ENCODE measurements at regions not wholly inside any gene's neighbourhood (a gene's known extent, or its start where the extent isn't known, plus 50 kb on each side); places are given as distances from the start of the nearest gene placed in this dataset.
"Not testable (repeated sequence)": the region's sequence is repeated elsewhere in the genome, so short reads cannot be mapped to it uniquely, and the experiment has no call there.

GRCh38 chr6:56820060-56820459, 134.8 kb upstream of the BEND6 start:
- Histone ChIP-seq H3K9me3 (ENCODE audit: control insufficient read depth, insufficient read depth, low read length) (no peaks in the 10 kb centered on the region), H3K36me3 (ENCODE audit: control insufficient read depth, insufficient read depth, low read length) (no peaks in the 10 kb centered on the region), H3K27me3 (ENCODE audit: control insufficient read depth, insufficient read depth, low read length) (no peaks in the 10 kb centered on the region), H3K27ac (ENCODE audit: low read depth, low read length) (no peak overlapping the region), H3K9ac (ENCODE audit: low read depth, low read length) (no peak overlapping the region), H3K4me1 (ENCODE audit: control insufficient read depth, insufficient read depth, low read length) (peaks cover 40% of the 10 kb centered on the region), H3K4me3 (ENCODE audit: low read depth, low read length) (no peak overlapping the region)

GRCh38 chr6:56819604-56820003, 135.3 kb upstream of the BEND6 start:
- H3K27me3 ChIP-seq (ENCODE audit: control insufficient read depth, insufficient read depth, low read length): no peaks in the 10 kb centered on the region
- H3K4me3 ChIP-seq (ENCODE audit: low read depth, low read length): no peak overlapping the region
- peaks cover 44% of the 10 kb centered on the region for H3K4me1 ChIP-seq (ENCODE audit: control insufficient read depth, insufficient read depth, low read length)
- no peak overlapping the region for H3K27ac ChIP-seq (ENCODE audit: low read depth, low read length)
- H3K9ac ChIP-seq (ENCODE audit: low read depth, low read length): no peak overlapping the region
- H3K36me3 ChIP-seq (ENCODE audit: control insufficient read depth, insufficient read depth, low read length): no peaks in the 10 kb centered on the region
- H3K9me3 ChIP-seq (ENCODE audit: control insufficient read depth, insufficient read depth, low read length): no peaks in the 10 kb centered on the region

- Histone ChIP-seq H3K4me1 (ENCODE audit: control insufficient read depth, insufficient read depth, low read length) (peaks cover 46% of the 10 kb centered on the region), H3K4me3 (ENCODE audit: low read depth, low read length) (no peak overlapping the region), H3K36me3 (ENCODE audit: control insufficient read depth, insufficient read depth, low read length) (no peaks in the 10 kb centered on the region), H3K9ac (ENCODE audit: low read depth, low read length) (no peak overlapping the region), H3K27ac (ENCODE audit: low read depth, low read length) (peak overlapping the region; percentile 38), H3K9me3 (ENCODE audit: control insufficient read depth, insufficient read depth, low read length) (no peaks in the 10 kb centered on the region), H3K27me3 (ENCODE audit: control insufficient read depth, insufficient read depth, low read length) (no peaks in the 10 kb centered on the region)
Measured at GRCh38 chr6:56816370-56816769, 138.5 kb upstream of the BEND6 start.

GRCh38 chr6:56815436-56815835, 139.5 kb upstream of the BEND6 start:
- Histone ChIP-seq H3K36me3 (ENCODE audit: control insufficient read depth, insufficient read depth, low read length) (no peaks in the 10 kb centered on the region), H3K9me3 (ENCODE audit: control insufficient read depth, insufficient read depth, low read length) (no peaks in the 10 kb centered on the region), H3K9ac (ENCODE audit: low read depth, low read length) (no peak overlapping the region), H3K27me3 (ENCODE audit: control insufficient read depth, insufficient read depth, low read length) (no peaks in the 10 kb centered on the region), H3K4me1 (ENCODE audit: control insufficient read depth, insufficient read depth, low read length) (peaks cover 41% of the 10 kb centered on the region), H3K27ac (ENCODE audit: low read depth, low read length) (no peak overlapping the region), H3K4me3 (ENCODE audit: low read depth, low read length) (no peak overlapping the region)

GRCh38 chr6:56814802-56815201, 140.1 kb upstream of the BEND6 start:
- no peaks in the 10 kb centered on the region for H3K9me3 ChIP-seq (ENCODE audit: control insufficient read depth, insufficient read depth, low read length)
- H3K27me3 ChIP-seq (ENCODE audit: control insufficient read depth, insufficient read depth, low read length): no peaks in the 10 kb centered on the region
- no peak overlapping the region for H3K9ac ChIP-seq (ENCODE audit: low read depth, low read length)
- peaks cover 38% of the 10 kb centered on the region for H3K4me1 ChIP-seq (ENCODE audit: control insufficient read depth, insufficient read depth, low read length)
- H3K4me3 ChIP-seq (ENCODE audit: low read depth, low read length): no peak overlapping the region
- H3K27ac ChIP-seq (ENCODE audit: low read depth, low read length): no peak overlapping the region
- H3K36me3 ChIP-seq (ENCODE audit: control insufficient read depth, insufficient read depth, low read length): no peaks in the 10 kb centered on the region

- H3K4me1 ChIP-seq (ENCODE audit: control insufficient read depth, insufficient read depth, low read length): peaks cover 35% of the 10 kb centered on the region
Measured at GRCh38 chr6:56814308-56814707, 140.6 kb upstream of the BEND6 start.

GRCh38 chr6:56812851-56813250, 142.1 kb upstream of the BEND6 start:
- not testable (repeated sequence) for H3K36me3 ChIP-seq (ENCODE audit: control insufficient read depth, insufficient read depth, low read length); H3K9ac ChIP-seq (ENCODE audit: low read depth, low read length); H3K27ac ChIP-seq (ENCODE audit: low read depth, low read length); H3K4me3 ChIP-seq (ENCODE audit: low read depth, low read length); H3K27me3 ChIP-seq (ENCODE audit: control insufficient read depth, insufficient read depth, low read length); H3K9me3 ChIP-seq (ENCODE audit: control insufficient read depth, insufficient read depth, low read length)
- H3K4me1 ChIP-seq (ENCODE audit: control insufficient read depth, insufficient read depth, low read length): peaks cover 37% of the 10 kb centered on the region

More at GRCh38 chr6:56814308-56814707, 140.6 kb upstream of the BEND6 start:
- Histone ChIP-seq H3K36me3 (ENCODE audit: control insufficient read depth, insufficient read depth, low read length) (no peaks in the 10 kb centered on the region), H3K4me3 (ENCODE audit: low read depth, low read length) (no peak overlapping the region), H3K27me3 (ENCODE audit: control insufficient read depth, insufficient read depth, low read length) (no peaks in the 10 kb centered on the region), H3K9ac (ENCODE audit: low read depth, low read length) (no peak overlapping the region), H3K9me3 (ENCODE audit: control insufficient read depth, insufficient read depth, low read length) (no peaks in the 10 kb centered on the region), H3K27ac (ENCODE audit: low read depth, low read length) (no peak overlapping the region)

- no peaks in the 10 kb centered on the region for H3K27me3 ChIP-seq (ENCODE audit: control insufficient read depth, insufficient read depth, low read length)
- H3K36me3 ChIP-seq (ENCODE audit: control insufficient read depth, insufficient read depth, low read length): no peaks in the 10 kb centered on the region
- no peak overlapping the region for H3K9ac ChIP-seq (ENCODE audit: low read depth, low read length)
- peak overlapping the region; percentile 13 for H3K27ac ChIP-seq (ENCODE audit: low read depth, low read length)
- H3K4me1 ChIP-seq (ENCODE audit: control insufficient read depth, insufficient read depth, low read length): peaks cover 43% of the 10 kb centered on the region
- no peak overlapping the region for H3K4me3 ChIP-seq (ENCODE audit: low read depth, low read length)
- H3K9me3 ChIP-seq (ENCODE audit: control insufficient read depth, insufficient read depth, low read length): no peaks in the 10 kb centered on the region
Measured at GRCh38 chr6:56808871-56809359, 146.0 kb upstream of the BEND6 start.

GRCh38 chr6:56807989-56808337, 146.9 kb upstream of the BEND6 start:
- Histone ChIP-seq H3K27ac (ENCODE audit: low read depth, low read length) (peak overlapping the region; percentile 32), H3K9me3 (ENCODE audit: control insufficient read depth, insufficient read depth, low read length) (no peaks in the 10 kb centered on the region), H3K27me3 (ENCODE audit: control insufficient read depth, insufficient read depth, low read length) (no peaks in the 10 kb centered on the region), H3K36me3 (ENCODE audit: control insufficient read depth, insufficient read depth, low read length) (no peaks in the 10 kb centered on the region), H3K4me3 (ENCODE audit: low read depth, low read length) (no peak overlapping the region), H3K4me1 (ENCODE audit: control insufficient read depth, insufficient read depth, low read length) (peaks cover 53% of the 10 kb centered on the region), H3K9ac (ENCODE audit: low read depth, low read length) (no peak overlapping the region)

GRCh38 chr6:56807326-56807988, 147.4 kb upstream of the BEND6 start:
- Histone ChIP-seq H3K27ac (ENCODE audit: low read depth, low read length) (peak overlapping the region; percentile 32), H3K9ac (ENCODE audit: low read depth, low read length) (no peak overlapping the region), H3K9me3 (ENCODE audit: control insufficient read depth, insufficient read depth, low read length) (no peaks in the 10 kb centered on the region), H3K4me1 (ENCODE audit: control insufficient read depth, insufficient read depth, low read length) (peaks cover 58% of the 10 kb centered on the region), H3K4me3 (ENCODE audit: low read depth, low read length) (no peak overlapping the region), H3K36me3 (ENCODE audit: control insufficient read depth, insufficient read depth, low read length) (no peaks in the 10 kb centered on the region), H3K27me3 (ENCODE audit: control insufficient read depth, insufficient read depth, low read length) (no peaks in the 10 kb centered on the region)

- Histone ChIP-seq H3K4me1 (ENCODE audit: control insufficient read depth, insufficient read depth, low read length) (peaks cover 58% of the 10 kb centered on the region), H3K9me3 (ENCODE audit: control insufficient read depth, insufficient read depth, low read length) (no peaks in the 10 kb centered on the region), H3K9ac (ENCODE audit: low read depth, low read length) (no peak overlapping the region), H3K4me3 (ENCODE audit: low read depth, low read length) (no peak overlapping the region), H3K36me3 (ENCODE audit: control insufficient read depth, insufficient read depth, low read length) (no peaks in the 10 kb centered on the region), H3K27me3 (ENCODE audit: control insufficient read depth, insufficient read depth, low read length) (no peaks in the 10 kb centered on the region), H3K27ac (ENCODE audit: low read depth, low read length) (no peak overlapping the region)
Measured at GRCh38 chr6:56806368-56806767, 148.5 kb upstream of the BEND6 start.

All from HUES48 (cell line).